Caco-2 (cell line): ENCODE measurements at regions not wholly inside any gene's neighbourhood (a gene's known extent, or its start where the extent isn't known, plus 50 kb on each side); places are given as distances from the start of the nearest gene placed in this dataset.

Experiments
- BruUV-seq: library from RNA; stranded (reverse); fragments of 400-500 nt; replicated peaks from 2 replicates; lab custom pipeline; 2021; lab: Mats Ljungman, UMichigan
- CTCF ChIA-PET: fragments of 300-600 bp; sonication (Branson Sonifier 250); formaldehyde crosslinking; loops from one replicate; lab custom pipeline; 2022; ENCODE audit warnings: antibody characterized with exemption; lab: Charles Lee
- POLR2A ChIA-PET: fragments of 300-600 bp; sonication (Branson Sonifier 250); formaldehyde crosslinking; loops from one replicate; lab custom pipeline; 2022; ENCODE audit warnings: antibody characterized with exemption; lab: Charles Lee
- DNase-seq, 2 experiments: peaks; one replicate each; pipeline versions ENCODE4 v3.0.0 to v3.0.0-alpha.2; 2020 to 2022
- H3K27me3 ChIP-seq: replicated peaks from 2 replicates; pipeline ENCODE4 v1.6.0; 2011; ENCODE audit warnings: low read length; ENCODE audit not compliant: control insufficient read depth, insufficient read depth
- H3K36me3 ChIP-seq: 2 replicates; pipeline ENCODE4 v1.5.1; 2011; ENCODE audit warnings: low read length; ENCODE audit not compliant: control insufficient read depth, insufficient read depth
- H3K4me1 ChIP-seq: fragments of 250-450 bp; sonication (Bioruptor Pico); 2 replicates; pipeline ENCODE4 v1.5.1; 2020; ENCODE audit warnings: mild to moderate bottlenecking
- H3K4me3 ChIP-seq: 2 replicates; pipeline ENCODE4 v1.5.1; 2011; ENCODE audit warnings: low read depth, mild to moderate bottlenecking, control low read depth, low read length
- H3K9me3 ChIP-seq: fragments of 250-450 bp; sonication (Bioruptor Pico); 2 replicates; pipeline ENCODE4 v1.5.1; 2020; ENCODE audit warnings: mild to moderate bottlenecking, moderate library complexity
- H3K27ac Mint-ChIP-seq: one replicate; pipeline ENCODE4 v1.8.0; 2022; ENCODE audit warnings: mixed read lengths; ENCODE audit not compliant: unreplicated experiment
- H3K27me3 Mint-ChIP-seq: one replicate; pipeline ENCODE4 v1.8.0; 2022; ENCODE audit warnings: mixed read lengths; ENCODE audit not compliant: insufficient read depth, unreplicated experiment
- H3K36me3 Mint-ChIP-seq: one replicate; pipeline ENCODE4 v1.8.0; 2022; ENCODE audit warnings: mild to moderate bottlenecking, mixed read lengths; ENCODE audit not compliant: insufficient read depth, unreplicated experiment
- H3K4me1 Mint-ChIP-seq: one replicate; pipeline ENCODE4 v1.8.0; 2022; ENCODE audit warnings: low read depth, mixed read lengths; ENCODE audit not compliant: unreplicated experiment
- H3K4me3 Mint-ChIP-seq: one replicate; pipeline ENCODE4 v1.8.0; 2022; ENCODE audit warnings: mild to moderate bottlenecking, moderate library complexity, mixed read lengths; ENCODE audit not compliant: unreplicated experiment
- H3K9me3 Mint-ChIP-seq: one replicate; pipeline ENCODE4 v1.8.0; 2022; ENCODE audit warnings: mixed read lengths; ENCODE audit not compliant: unreplicated experiment
- intact Hi-C: fragments of 100-400 bp; cut with micrococcal nuclease; formaldehyde crosslinking; loops from one replicate; pipeline ENCODE4 v1.10.0; 2022; ENCODE audit not compliant: unreplicated experiment
- TF ChIP-seq, protein P1 (sequence below), 2 experiments: fragments of 200-600 bp in 1 of 2; IDR thresholded peaks; 1 replicate in 1 of 2; 2 replicates in 1 of 2; pipeline versions ENCODE4 v1.5.1 to v1.8.0; 2011 to 2022; ENCODE audit warnings: antibody characterized with exemption in 1 of 2, control low read depth in 1 of 2, inconsistent platforms in 1 of 2, low read depth in 1 of 2, low read length in 1 of 2, mild to moderate bottlenecking in 1 of 2, moderate library complexity in 1 of 2; ENCODE audit not compliant: insufficient read depth in 1 of 2, severe bottlenecking in 1 of 2, unreplicated experiment in 1 of 2

GRCh38 chr10:90138844-90139243, 437.5 kb downstream of the KIF20B start:
- no peaks in the 10 kb centered on the region for H3K36me3 Mint-ChIP-seq
- H3K9me3 Mint-ChIP-seq: peaks cover 63% of the 10 kb centered on the region
- ChIA-PET POLR2A (no interaction called here), CTCF (no interaction called here)
- H3K27me3 Mint-ChIP-seq: peaks cover 12% of the 10 kb centered on the region
- no peak overlapping the region for H3K27ac Mint-ChIP-seq
- no peak overlapping the region for H3K4me3 ChIP-seq
- H3K36me3 ChIP-seq: no peaks in the 10 kb centered on the region
- H3K4me3 Mint-ChIP-seq: no peak overlapping the region
- intact Hi-C loops: loop anchor here (1.0 kb wide), 1 partner anchor 346 kb away; no protein-coding TSS in a partner anchor
- BruUV-seq: no TSS peak
- no peaks in the 10 kb centered on the region for H3K27me3 ChIP-seq
- no peaks in the 10 kb centered on the region for H3K4me1 Mint-ChIP-seq
- TF ChIP-seq, protein P1, sequence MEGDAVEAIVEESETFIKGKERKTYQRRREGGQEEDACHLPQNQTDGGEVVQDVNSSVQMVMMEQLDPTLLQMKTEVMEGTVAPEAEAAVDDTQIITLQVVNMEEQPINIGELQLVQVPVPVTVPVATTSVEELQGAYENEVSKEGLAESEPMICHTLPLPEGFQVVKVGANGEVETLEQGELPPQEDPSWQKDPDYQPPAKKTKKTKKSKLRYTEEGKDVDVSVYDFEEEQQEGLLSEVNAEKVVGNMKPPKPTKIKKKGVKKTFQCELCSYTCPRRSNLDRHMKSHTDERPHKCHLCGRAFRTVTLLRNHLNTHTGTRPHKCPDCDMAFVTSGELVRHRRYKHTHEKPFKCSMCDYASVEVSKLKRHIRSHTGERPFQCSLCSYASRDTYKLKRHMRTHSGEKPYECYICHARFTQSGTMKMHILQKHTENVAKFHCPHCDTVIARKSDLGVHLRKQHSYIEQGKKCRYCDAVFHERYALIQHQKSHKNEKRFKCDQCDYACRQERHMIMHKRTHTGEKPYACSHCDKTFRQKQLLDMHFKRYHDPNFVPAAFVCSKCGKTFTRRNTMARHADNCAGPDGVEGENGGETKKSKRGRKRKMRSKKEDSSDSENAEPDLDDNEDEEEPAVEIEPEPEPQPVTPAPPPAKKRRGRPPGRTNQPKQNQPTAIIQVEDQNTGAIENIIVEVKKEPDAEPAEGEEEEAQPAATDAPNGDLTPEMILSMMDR (IDR thresholded peaks at IDR 0.05; ENCODE audit: insufficient read depth in 1 of 2, low read depth in 1 of 2, low read length in 1 of 2, severe bottlenecking in 1 of 2, unreplicated experiment in 1 of 2): peak in 1 of 2 experiments; percentile 4
- H3K4me1 ChIP-seq: no peaks in the 10 kb centered on the region
- H3K9me3 ChIP-seq: peaks cover 26% of the 10 kb centered on the region
- no peak for DNase-seq

GRCh38 chr10:90141791-90142190, 440.4 kb downstream of the KIF20B start:
- ChIA-PET POLR2A (no interaction called here), CTCF (no interaction called here)
- intact Hi-C loops: no loop called here

DNA sequence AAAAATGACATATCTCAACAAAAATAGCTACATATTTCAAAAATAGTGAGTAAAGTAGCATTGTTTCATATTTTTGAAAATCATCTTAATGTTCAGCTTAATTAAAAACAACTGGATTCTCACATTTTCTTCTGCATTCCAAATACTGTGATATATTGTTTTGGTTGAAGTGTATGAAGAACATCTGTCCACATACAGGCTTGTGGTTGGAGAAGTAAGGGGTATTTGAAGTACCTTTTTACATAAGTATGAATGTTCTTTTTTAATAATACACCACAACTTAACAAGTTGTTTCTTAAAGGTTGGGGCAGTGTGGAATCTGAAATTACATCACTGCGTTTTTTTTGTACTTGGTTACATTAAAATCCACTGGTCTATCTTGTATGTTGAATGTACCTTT, 442.5 kb downstream of the KIF20B start:
- intact Hi-C loops: no loop called here

More at GRCh38 chr10:90141791-90142190, 440.4 kb downstream of the KIF20B start:
- H3K4me3 Mint-ChIP-seq: no peak overlapping the region
- Histone ChIP-seq H3K9me3 (peaks cover 22% of the 10 kb centered on the region), H3K27me3 (no peaks in the 10 kb centered on the region), H3K36me3 (no peaks in the 10 kb centered on the region), H3K4me3 (no peak overlapping the region), H3K4me1 (no peaks in the 10 kb centered on the region)
- DNase-seq: no peak
- H3K27me3 Mint-ChIP-seq: peaks cover 14% of the 10 kb centered on the region
- no peak overlapping the region for H3K27ac Mint-ChIP-seq
- TF ChIP-seq, protein P1 (IDR thresholded peaks at IDR 0.05; ENCODE audit: insufficient read depth in 1 of 2, low read depth in 1 of 2, low read length in 1 of 2, severe bottlenecking in 1 of 2, unreplicated experiment in 1 of 2): no peak
- H3K36me3 Mint-ChIP-seq: no peaks in the 10 kb centered on the region
- no TSS peak for BruUV-seq
- peaks cover 50% of the 10 kb centered on the region for H3K9me3 Mint-ChIP-seq
- H3K4me1 Mint-ChIP-seq: no peaks in the 10 kb centered on the region

More for the DNA sequence above, 442.5 kb downstream of the KIF20B start:
- Histone ChIP-seq H3K4me1 (no peaks in the 10 kb centered on the region), H3K27me3 (no peaks in the 10 kb centered on the region), H3K4me3 (no peak overlapping the region), H3K9me3 (peaks cover 8% of the 10 kb centered on the region; the same call in 1 of the 2 replicates), H3K36me3 (no peaks in the 10 kb centered on the region)
- no TSS peak for BruUV-seq
- peaks cover 40% of the 10 kb centered on the region for H3K9me3 Mint-ChIP-seq
- H3K27ac Mint-ChIP-seq: no peak overlapping the region
- peaks cover 14% of the 10 kb centered on the region for H3K27me3 Mint-ChIP-seq
- H3K4me1 Mint-ChIP-seq: no peaks in the 10 kb centered on the region
- ChIA-PET CTCF (no interaction called here), POLR2A (interaction anchor here (0.6 kb wide), 1 partner anchor 529 kb away, joined by 3 read pairs; no protein-coding TSS in a partner anchor)
- DNase-seq: no peak
- TF ChIP-seq, protein P1 (IDR thresholded peaks at IDR 0.05; ENCODE audit: insufficient read depth in 1 of 2, low read depth in 1 of 2, low read length in 1 of 2, severe bottlenecking in 1 of 2, unreplicated experiment in 1 of 2): no peak
- H3K36me3 Mint-ChIP-seq: no peaks in the 10 kb centered on the region
- no peak overlapping the region for H3K4me3 Mint-ChIP-seq
